HepG2 (cell line): ENCODE measurements at regions not wholly inside any gene's neighbourhood (a gene's known extent, or its start where the extent isn't known, plus 50 kb on each side); places are given as distances from the start of the nearest gene placed in this dataset.

Experiments
- ATAC-seq: fragments of 200-7000 bp; cut with Tn5 transposase; 3 replicates; pipeline ENCODE4 v1.9.1; 2020; ENCODE audit warnings: mild to moderate bottlenecking, moderate library complexity
- BruUV-seq: library from RNA; stranded (reverse); fragments of 400-500 nt; replicated peaks from 2 replicates; lab custom pipeline; 2021; lab: Mats Ljungman, UMichigan
- CTCF ChIA-PET: fragments of 300-600 bp; formaldehyde crosslinking; extraction: SDS; loops from one replicate; lab custom pipeline; 2021; ENCODE audit warnings: low total read pairs, inconsistent platforms, low intra/inter-chr PET ratio; lab: Yijun Ruan, JAX
- POLR2A ChIA-PET: fragments of 350-600 bp; sonication (Branson Sonifier 250); formaldehyde crosslinking; loops from one replicate; lab custom pipeline; 2020; ENCODE audit warnings: antibody characterized with exemption, inconsistent platforms; lab: Yijun Ruan, JAX
- DNase-seq: peaks from one replicate; pipeline ENCODE4 v3.0.0-alpha.2; 2015; ENCODE audit warnings: low spot score
- FAIRE-seq: peaks from 3 replicates; lab custom pipeline; 2011; peaks lifted over from hg19 to GRCh38; lab: Jason Lieb, UNC
- H2AFZ ChIP-seq: one replicate; pipeline ENCODE4 v1.6.1; 2011; ENCODE audit warnings: low read length, inconsistent platforms
- H3K27ac ChIP-seq: fragments of 300-600 bp; 3 replicates; pipeline ENCODE4 v1.8.0; 2011; ENCODE audit warnings: mixed run types, mild to moderate bottlenecking, mixed read lengths, low read length, inconsistent platforms; ENCODE audit not compliant: insufficient read depth; ENCODE audit errors: extremely low read length
- H3K27me3 ChIP-seq, 2 experiments: fragments of 200-600 bp in 1 of 2; 2 replicates in 1 of 2; 3 replicates in 1 of 2; pipeline versions ENCODE4 v1.6.0 to v1.8.0; 2011; ENCODE audit warnings: low read length in 2 of 2, mild to moderate bottlenecking in 2 of 2, moderate library complexity in 2 of 2, inconsistent platforms in 1 of 2; ENCODE audit not compliant: insufficient read depth in 2 of 2, control insufficient read depth in 1 of 2
- H3K36me3 ChIP-seq, 2 experiments: fragments of 200-600 bp in 1 of 2; replicated peaks in 1 of 2; 2 replicates in 1 of 2; 3 replicates in 1 of 2; pipeline versions ENCODE4 v1.5.1 to v1.8.0; 2011; ENCODE audit warnings: low read length in 2 of 2, inconsistent platforms in 1 of 2; ENCODE audit not compliant: insufficient read depth in 2 of 2, control insufficient read depth in 1 of 2
- H3K4me1 ChIP-seq: 2 replicates; pipeline ENCODE4 v1.5.1; 2012; ENCODE audit warnings: low read length, inconsistent platforms; ENCODE audit not compliant: insufficient read depth
- H3K4me2 ChIP-seq: 2 replicates; pipeline ENCODE4 v1.6.0; 2011; ENCODE audit warnings: low read depth, low read length, inconsistent platforms
- H3K4me3 ChIP-seq, 3 experiments: fragments of 200-600 bp in 1 of 3; sonication (generic), shearing (Covaris generic) in 1 of 3; replicated peaks in 1 of 3; 2 replicates each; pipeline ENCODE4 v1.5.1; 2011 to 2016; ENCODE audit warnings: low read length in 3 of 3, inconsistent platforms in 2 of 3, low read depth in 2 of 3, mild to moderate bottlenecking in 2 of 3, control low read depth in 1 of 3, mixed read lengths in 1 of 3; ENCODE audit not compliant: insufficient read depth in 1 of 3
- H3K79me2 ChIP-seq: one replicate; pipeline ENCODE4 v1.6.1; 2011; ENCODE audit warnings: low read length, inconsistent platforms; ENCODE audit not compliant: insufficient read depth
- H3K9ac ChIP-seq: 2 replicates; pipeline ENCODE4 v1.6.0; 2011; ENCODE audit warnings: mild to moderate bottlenecking, low read depth, low read length, inconsistent platforms; ENCODE audit not compliant: insufficient read depth
- H3K9me3 ChIP-seq: 2 replicates; pipeline ENCODE4 v1.5.1; 2012; ENCODE audit warnings: mild to moderate bottlenecking, low read length
- H4K20me1 ChIP-seq: 2 replicates; pipeline ENCODE4 v1.6.0; 2011; ENCODE audit warnings: inconsistent platforms, mild to moderate bottlenecking, low read length, moderate library complexity; ENCODE audit not compliant: insufficient read depth
- HNF1B ChIP-seq: sonication (generic); formaldehyde crosslinking; IDR thresholded peaks from 2 replicates; pipeline ENCODE4 v1.5.1; 2020; ENCODE audit warnings: mild to moderate bottlenecking, moderate library complexity, missing genetic modification reagents
- HNF4A ChIP-seq: sonication (generic); formaldehyde crosslinking; IDR thresholded peaks from 2 replicates; pipeline ENCODE4 v1.4.0; 2020; ENCODE audit warnings: missing genetic modification reagents
- KLF11 ChIP-seq: IDR thresholded peaks from 2 replicates; pipeline ENCODE4 v1.6.1; 2016; ENCODE audit warnings: missing compliant biosample characterization
- KLF16 ChIP-seq, 2 experiments: sonication (generic) in 1 of 2; formaldehyde crosslinking in 1 of 2; IDR thresholded peaks; 2 replicates each; pipeline versions ENCODE4 v1.6.1 to v1.8.0; 2016 to 2023; ENCODE audit warnings: missing genetic modification reagents in 2 of 2, missing compliant biosample characterization in 1 of 2
- MXI1 ChIP-seq: IDR thresholded peaks from 3 replicates; pipeline ENCODE4 v1.6.1; 2012; ENCODE audit warnings: low read depth, low read length, inconsistent platforms, borderline replicate concordance
- SP5 ChIP-seq: IDR thresholded peaks from 2 replicates; pipeline ENCODE4 v1.6.1; 2016; ENCODE audit warnings: low read depth, borderline replicate concordance
- TARDBP ChIP-seq: sonication (generic); formaldehyde crosslinking; IDR thresholded peaks from 2 replicates; pipeline ENCODE4 v1.8.0; 2022; ENCODE audit warnings: mild to moderate bottlenecking, missing genetic modification reagents
- TBX2 ChIP-seq: sonication (generic); formaldehyde crosslinking; IDR thresholded peaks from 2 replicates; pipeline ENCODE4 v1.5.0; 2020; ENCODE audit warnings: missing genetic modification reagents, mild to moderate bottlenecking, borderline replicate concordance
- THAP11 ChIP-seq: IDR thresholded peaks from 2 replicates; pipeline ENCODE4 v1.6.1; 2016; ENCODE audit warnings: missing biosample characterization, missing genetic modification reagents
- ZMYM3 ChIP-seq: sonication (generic); formaldehyde crosslinking; IDR thresholded peaks from 2 replicates; pipeline ENCODE4 v1.5.1; 2020; ENCODE audit warnings: mild to moderate bottlenecking, missing genetic modification reagents
- ZNF124 ChIP-seq: sonication (generic); formaldehyde crosslinking; IDR thresholded peaks from 2 replicates; pipeline ENCODE4 v1.4.0; 2020; ENCODE audit warnings: missing genetic modification reagents
- ZNF18 ChIP-seq: sonication (generic); formaldehyde crosslinking; IDR thresholded peaks from 2 replicates; pipeline ENCODE4 v1.8.0; 2022; ENCODE audit warnings: mild to moderate bottlenecking, missing genetic modification reagents; ENCODE audit not compliant: insufficient replicate concordance
- ZNF790 ChIP-seq: sonication (generic); formaldehyde crosslinking; IDR thresholded peaks from 2 replicates; pipeline ENCODE4 v1.8.0; 2022; ENCODE audit warnings: missing genetic modification reagents, mild to moderate bottlenecking, borderline replicate concordance
- WGBS: methylation state at CpG from one replicate; pipeline ENCODE4 v1.1.6; 2017; ENCODE audit warnings: low lambda C conversion rate; 5-methylcytosine and 5-hydroxymethylcytosine counted together
- in situ Hi-C: cut with HindIII; loops from 2 replicates; pipeline ENCODE4 v1.10.0; 2017; ENCODE audit warnings: low pct_unique_long_range_greater_than_20kb; ENCODE audit not compliant: extremely low pct_ligation_motif_present
- intact Hi-C: fragments of 100-400 bp; cut with micrococcal nuclease; formaldehyde crosslinking; loops from one replicate; pipeline ENCODE4 v1.10.0; 2022; ENCODE audit not compliant: unreplicated experiment
- TF ChIP-seq, protein P1 (sequence below): IDR thresholded peaks from 2 replicates; pipeline ENCODE4 v1.6.1; 2012; ENCODE audit warnings: low read depth, low read length, improper control_type of control experiment

DNA sequence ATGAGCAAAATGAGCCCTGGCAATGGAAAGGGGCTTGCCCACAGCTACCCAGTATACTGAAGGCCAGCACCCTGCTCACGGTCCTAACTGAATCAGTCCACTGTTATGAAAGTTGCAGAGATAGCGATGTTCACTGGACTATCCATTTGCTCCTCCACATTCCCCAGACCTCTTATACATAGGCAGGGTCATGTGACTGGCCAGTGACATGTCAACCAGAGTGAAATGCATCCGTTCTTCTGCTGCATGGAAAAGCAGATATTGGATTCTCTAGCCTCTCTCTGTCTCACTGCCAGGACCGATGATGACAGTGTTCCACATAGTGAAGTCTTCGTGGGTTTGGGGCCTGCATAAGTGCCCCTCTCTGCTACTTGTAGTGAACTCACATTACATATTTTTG lies 503.4 kb downstream of the RPS24 start:
- CTCF ChIA-PET = no interaction called here
- H3K27me3 ChIP-seq = no peaks in the 10 kb centered on the region
- BruUV-seq = no TSS peak

DNA sequence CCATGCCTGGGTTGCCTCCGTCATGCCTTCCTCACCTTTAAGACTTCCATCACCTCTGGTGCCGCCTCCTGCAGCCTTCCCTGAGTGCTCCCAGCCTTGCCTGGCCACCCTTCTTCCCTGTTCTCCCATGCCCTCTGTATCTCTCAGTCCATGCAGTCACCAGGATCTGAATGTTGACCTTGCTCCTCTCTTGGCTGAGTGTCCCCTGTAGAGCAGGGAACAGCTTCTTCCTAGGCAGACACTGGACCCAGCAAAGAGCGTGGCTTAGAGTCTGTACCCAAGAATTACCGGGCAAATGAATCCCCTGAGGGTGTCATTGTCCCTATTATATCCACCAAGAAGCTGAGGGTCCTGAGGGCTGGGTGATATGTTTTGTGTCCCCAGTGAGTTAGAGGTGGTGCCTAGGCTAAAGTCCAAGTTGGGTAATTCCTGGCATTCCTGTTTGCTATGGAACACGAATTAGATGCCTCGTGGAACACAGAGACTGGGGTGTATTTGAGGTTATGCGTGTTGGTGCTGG lies 505.6 kb downstream of the RPS24 start:
- POLR2A ChIA-PET = interaction anchor here (0.6 to 2.9 kb wide), 5 partner anchors 10 to 81 kb away, joined by 3 to 10 read pairs (median 5); no protein-coding TSS in a partner anchor
- DNase-seq = peak; percentile 83
- peak overlapping the region; percentile 68 for H3K27ac ChIP-seq
- peak; percentile 83 for TF ChIP-seq TARDBP (CRISPR knock-in tag)
- TF ChIP-seq ZNF790 (CRISPR knock-in tag) = no peak
- peak; percentile 38; the same call in 1 of the 2 replicates for TF ChIP-seq SP5 (CRISPR knock-in tag)
- no peak; the same call in 1 of the 2 replicates for TF ChIP-seq KLF11 (CRISPR knock-in tag)
- TF ChIP-seq ZMYM3 (CRISPR knock-in tag) = peak; percentile 91
- peak; percentile 30 for TF ChIP-seq ZNF18
- peak; percentile 96 for TF ChIP-seq HNF4A
- TF ChIP-seq ZNF124 (CRISPR knock-in tag) = 0 out of 2 replicates have a peak, but pooled peaks have one; percentile 30
- TF ChIP-seq KLF16 (CRISPR knock-in tag; IDR thresholded peaks at IDR 0.05) = 0 out of 4 replicates have a peak, but pooled peaks of 1 of the 2 experiments have one; percentile 43
- peak; percentile 83 for TF ChIP-seq HNF1B (CRISPR knock-in tag)
- TF ChIP-seq THAP11 (CRISPR knock-in tag) = 0 out of 2 replicates have a peak, but pooled peaks have one; percentile 35
- TF ChIP-seq, protein P1, sequence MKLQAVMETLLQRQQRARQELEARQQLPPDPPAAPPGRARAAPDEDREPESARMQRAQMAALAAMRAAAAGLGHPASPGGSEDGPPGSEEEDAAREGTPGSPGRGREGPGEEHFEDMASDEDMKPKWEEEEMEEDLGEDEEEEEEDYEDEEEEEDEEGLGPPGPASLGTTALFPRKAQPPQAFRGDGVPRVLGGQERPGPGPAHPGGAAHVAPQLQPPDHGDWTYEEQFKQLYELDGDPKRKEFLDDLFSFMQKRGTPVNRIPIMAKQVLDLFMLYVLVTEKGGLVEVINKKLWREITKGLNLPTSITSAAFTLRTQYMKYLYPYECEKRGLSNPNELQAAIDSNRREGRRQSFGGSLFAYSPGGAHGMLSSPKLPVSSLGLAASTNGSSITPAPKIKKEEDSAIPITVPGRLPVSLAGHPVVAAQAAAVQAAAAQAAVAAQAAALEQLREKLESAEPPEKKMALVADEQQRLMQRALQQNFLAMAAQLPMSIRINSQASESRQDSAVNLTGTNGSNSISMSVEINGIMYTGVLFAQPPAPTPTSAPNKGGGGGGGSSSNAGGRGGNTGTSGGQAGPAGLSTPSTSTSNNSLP = no peak
- peak; percentile 77; the same call in 1 of the 2 replicates for TF ChIP-seq TBX2 (CRISPR knock-in tag)

More for the DNA sequence above, 503.4 kb downstream of the RPS24 start:
- Histone ChIP-seq H3K36me3 (no peaks in the 10 kb centered on the region), H3K4me1 (peaks cover 70% of the 10 kb centered on the region), H3K9me3 (no peaks in the 10 kb centered on the region), H3K4me3 (no peak overlapping the region), H3K4me2 (no peak overlapping the region), H3K27ac (no peak overlapping the region), H3K9ac (no peak overlapping the region), H3K79me2 (no peaks in the 10 kb centered on the region), H4K20me1 (no peaks in the 10 kb centered on the region), H2AFZ (no peak overlapping the region)
- in situ Hi-C loops = no loop called here
- 97% methylated on average over 3 of the region's 5 CpGs for WGBS
- DNase-seq (no peak), ATAC-seq (no peak), FAIRE-seq (no peak)
- POLR2A ChIA-PET = no interaction called here
- TF ChIP-seq MXI1 = no peak
- intact Hi-C loops = no loop called here

More for the DNA sequence above, 505.6 kb downstream of the RPS24 start:
- Histone ChIP-seq H3K9me3 (no peaks in the 10 kb centered on the region), H4K20me1 (no peaks in the 10 kb centered on the region), H3K36me3 (no peaks in the 10 kb centered on the region), H3K4me2 (peak overlapping the region; percentile 75), H3K4me3 (no peak overlapping the region), H2AFZ (no peak overlapping the region), H3K9ac (peak overlapping the region; percentile 38; the same call in 1 of the 2 replicates), H3K27me3 (no peaks in the 10 kb centered on the region), H3K4me1 (peaks cover 72% of the 10 kb centered on the region), H3K79me2 (no peaks in the 10 kb centered on the region)
- intact Hi-C loops (no loop called here), in situ Hi-C loops (no loop called here)
- CTCF ChIA-PET = no interaction called here
- BruUV-seq = no TSS peak
- FAIRE-seq (peak; percentile 91), ATAC-seq (peak; percentile 73)
- 43% methylated on average over 7 of the region's 7 CpGs for WGBS
